Erythroblast (primary cell): ENCODE measurements at regions not wholly inside any gene's neighbourhood (a gene's known extent, or its start where the extent isn't known, plus 50 kb on each side); places are given as distances from the start of the nearest gene placed in this dataset.
A peak's percentile ranks its signal among the peaks of the same experiment; 100 is the strongest.
"Not testable (repeated sequence)": the region's sequence is repeated elsewhere in the genome, so short reads cannot be mapped to it uniquely, and the experiment has no call there.

Source experiments
- DNase-seq, 2 experiments: peaks; one replicate each; lab custom pipeline; 2025; lab: John Stamatoyannopoulos, UW
- GATA1 ChIP-seq: IDR thresholded peaks from 2 replicates; pipeline ENCODE4 v1.6.1; 2011; ENCODE audit warnings: low read depth, mild to moderate bottlenecking, control low read depth, low read length, moderate library complexity
- POLR2A ChIP-seq: IDR thresholded peaks from 2 replicates; pipeline ENCODE4 v1.6.1; 2011; ENCODE audit warnings: mild to moderate bottlenecking, low read length

GRCh38 chr6:4636191-4636880 lies 139.9 kb upstream of the CDYL start:
- TF ChIP-seq GATA1, result no peak
- TF ChIP-seq POLR2A, result no peak
- DNase-seq, result no peak

GRCh38 chr6:4635666-4636065 lies 140.5 kb upstream of the CDYL start:
- no peak for TF ChIP-seq GATA1
- no peak for TF ChIP-seq POLR2A
- no peak for DNase-seq

- TF ChIP-seq POLR2A, result no peak
- no peak for TF ChIP-seq GATA1
- DNase-seq, result no peak
Measured at GRCh38 chr6:4632421-4632820, 143.8 kb upstream of the CDYL start.

GRCh38 chr6:4629789-4630188 lies 146.4 kb upstream of the CDYL start:
- not testable (repeated sequence) for DNase-seq

- TF ChIP-seq GATA1 (no peak), POLR2A (no peak)
- DNase-seq, result no peak
Measured at GRCh38 chr6:4625557-4625956, 150.6 kb upstream of the CDYL start.

GRCh38 chr6:4624726-4625125 lies 151.5 kb upstream of the CDYL start:
- TF ChIP-seq POLR2A (no peak), GATA1 (no peak)
- DNase-seq, result no peak

- TF ChIP-seq POLR2A, result no peak
- no peak for TF ChIP-seq GATA1
- peak; percentile 85 to 91 for DNase-seq
Measured at GRCh38 chr6:4620284-4621151, 155.7 kb upstream of the CDYL start.

- no peak for TF ChIP-seq POLR2A
- TF ChIP-seq GATA1, result no peak
Measured at GRCh38 chr6:4616311-4616710, 159.9 kb upstream of the CDYL start.

GRCh38 chr6:4615891-4616290 lies 160.3 kb upstream of the CDYL start:
- DNase-seq, result no peak
- TF ChIP-seq GATA1, result no peak
- no peak for TF ChIP-seq POLR2A

More at GRCh38 chr6:4616311-4616710, 159.9 kb upstream of the CDYL start:
- DNase-seq, result no peak

GRCh38 chr6:4615231-4615630 lies 161.0 kb upstream of the CDYL start:
- DNase-seq, result no peak
- TF ChIP-seq GATA1 (no peak), POLR2A (no peak)

- no peak for DNase-seq
- TF ChIP-seq GATA1 (no peak), POLR2A (no peak)
Measured at GRCh38 chr6:4614637-4615036, 161.6 kb upstream of the CDYL start.

GRCh38 chr6:4613795-4614194 lies 162.4 kb upstream of the CDYL start:
- DNase-seq, result no peak
- no peak for TF ChIP-seq POLR2A
- TF ChIP-seq GATA1, result no peak

- no peak for DNase-seq
- TF ChIP-seq GATA1 (no peak), POLR2A (no peak)
Measured at GRCh38 chr6:4613381-4613780, 162.8 kb upstream of the CDYL start.

GRCh38 chr6:4612636-4613171 lies 163.5 kb upstream of the CDYL start:
- no peak for TF ChIP-seq GATA1
- no peak for TF ChIP-seq POLR2A

More at GRCh38 chr6:4612636-4613171, 163.5 kb upstream of the CDYL start:
- DNase-seq, result no peak
